Right cardiac atrium (tissue), 5 donors: ENCODE measurements at regions not wholly inside any gene's neighbourhood (a gene's known extent, or its start where the extent isn't known, plus 50 kb on each side); places are given as distances from the start of the nearest gene placed in this dataset.

Experiments
- ATAC-seq, 2 donors: fragments of 200-7000 bp; cut with Tn5 transposase; one replicate each; pipeline versions ENCODE4 v1.8.0 to v1.9.1; 2020; ENCODE audit warnings: moderate library complexity in 2 of 2, mild to moderate bottlenecking in 1 of 2
- DNase-seq, 3 donors: peaks; one replicate each; pipeline ENCODE4 v3.0.0-alpha.2; 2020
- H3K27ac ChIP-seq: one replicate; pipeline ENCODE4 v1.5.1; 2013; ENCODE audit warnings: mild to moderate bottlenecking, low read length, control low read depth, moderate library complexity
- H3K27me3 ChIP-seq: one replicate; pipeline ENCODE4 v1.6.1; 2013; ENCODE audit not compliant: control insufficient read depth, insufficient read depth
- H3K4me1 ChIP-seq: one replicate; pipeline ENCODE4 v1.6.1; 2013; ENCODE audit warnings: low read length; ENCODE audit not compliant: control insufficient read depth, insufficient read depth
- H3K4me3 ChIP-seq: one replicate; pipeline ENCODE4 v1.5.1; 2013; ENCODE audit warnings: low read length, control low read depth
- H3K9me3 ChIP-seq: one replicate; pipeline ENCODE4 v1.6.1; 2013; ENCODE audit warnings: low read length; ENCODE audit not compliant: control insufficient read depth
- WGBS: extraction: QIAGEN DNeasy Blood & Tissue Kit; methylation state at CpG from one replicate; pipeline ENCODE4 v1.1.7; 2013; 5-methylcytosine and 5-hydroxymethylcytosine counted together
- intact Hi-C, 4 donors: fragments of 100-400 bp; cut with DNase I; formaldehyde crosslinking; loops; one replicate each; pipeline versions ENCODE4 v1.11.0 to v1.14.0; 2022 to 2023
- donor health status: healthy with polysubstance abuse.
- donor health status: DM: no; HTN: yes; CAD: no.
- donor health status: DM: no; HTN: no; CAD: no.
- donor health status: DM: no; HTN: yes; CAD: no; lungs with severe emphysema.
- donor health status: DM: yes; HTN: yes; CAD: no.

DNA sequence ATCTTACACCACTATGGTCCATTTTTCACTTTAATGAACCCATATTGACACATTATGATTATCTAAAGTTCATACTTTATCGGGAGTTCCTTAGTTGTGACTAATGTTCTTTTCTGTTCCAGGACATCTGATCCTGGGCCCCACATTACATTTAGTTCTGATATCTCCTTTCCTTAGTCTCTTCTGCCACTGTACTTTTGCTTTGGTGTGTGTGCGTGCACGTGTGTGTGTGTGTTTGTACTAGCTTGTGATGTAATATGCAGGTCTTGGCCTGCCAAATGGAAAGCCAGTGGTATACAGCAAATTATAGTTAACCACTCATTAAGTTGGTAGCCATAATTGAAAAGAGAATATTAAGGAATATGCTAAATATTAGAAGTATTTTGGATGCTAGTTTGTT lies 88.0 kb downstream of the CDC42EP3 start:
- Histone ChIP-seq H3K27ac (no peak overlapping the region), H3K4me1 (peaks cover 5% of the 10 kb centered on the region), H3K9me3 (no peaks in the 10 kb centered on the region), H3K4me3 (no peak overlapping the region), H3K27me3 (no peaks in the 10 kb centered on the region)
- WGBS, result 73% methylated on average over 3 of the region's 3 CpGs
- intact Hi-C loops, result no loop called here
- ATAC-seq (no peak), DNase-seq (peak in 1 of 3 donors; percentile 11)

- intact Hi-C loops, result no loop called here
These were observed 87.6 kb downstream of the CDC42EP3 start for GRCh38 chr2:37583867-37584266.

DNA sequence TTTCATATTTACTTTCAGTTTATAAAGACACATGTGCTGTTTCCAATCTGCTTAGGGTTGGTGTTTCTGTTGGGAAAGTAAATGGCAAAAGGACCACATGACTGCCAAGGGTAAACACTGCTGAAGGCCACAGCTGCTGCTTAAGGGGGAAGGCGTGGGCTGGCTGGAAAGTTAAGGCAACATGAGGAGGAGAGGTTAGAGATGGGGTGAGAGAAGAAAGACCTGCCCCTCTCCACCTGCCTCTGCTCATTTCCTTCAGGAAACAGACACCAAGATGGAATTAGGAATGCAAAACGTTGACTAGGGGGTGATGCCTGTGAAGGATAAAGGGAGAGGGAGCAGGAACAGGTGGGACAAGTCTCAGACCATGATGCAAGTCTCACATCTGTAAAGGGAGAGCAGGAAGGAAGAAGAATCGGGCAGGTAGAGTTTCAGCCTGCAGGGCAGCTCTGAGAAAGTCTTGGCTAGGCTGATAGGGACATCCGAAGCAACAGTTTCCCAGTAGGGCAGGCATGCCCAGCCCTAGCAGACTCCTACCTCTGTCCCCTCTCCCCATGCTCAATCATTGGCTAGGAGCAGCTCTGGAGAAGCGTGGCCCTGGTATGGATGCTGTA lies 86.0 kb downstream of the CDC42EP3 start:
- DNase-seq (no peak), ATAC-seq (peak in 1 of 2 donors; percentile 55)
- H3K9me3 ChIP-seq, result no peaks in the 10 kb centered on the region
- 74% methylated on average over 5 of the region's 5 CpGs for WGBS
- intact Hi-C loops, result no loop called here
- no peak overlapping the region for H3K4me3 ChIP-seq
- no peak overlapping the region for H3K27ac ChIP-seq
- H3K27me3 ChIP-seq, result no peaks in the 10 kb centered on the region
- H3K4me1 ChIP-seq, result peaks cover 9% of the 10 kb centered on the region

More at GRCh38 chr2:37583867-37584266, 87.6 kb downstream of the CDC42EP3 start:
- H3K27me3 ChIP-seq, result no peaks in the 10 kb centered on the region
- no peaks in the 10 kb centered on the region for H3K9me3 ChIP-seq
- DNase-seq, result no peak
- no peak for ATAC-seq
- H3K27ac ChIP-seq, result no peak overlapping the region
- H3K4me3 ChIP-seq, result no peak overlapping the region
- 59% methylated on average over 2 of the region's 2 CpGs for WGBS
- peaks cover 5% of the 10 kb centered on the region for H3K4me1 ChIP-seq

DNA sequence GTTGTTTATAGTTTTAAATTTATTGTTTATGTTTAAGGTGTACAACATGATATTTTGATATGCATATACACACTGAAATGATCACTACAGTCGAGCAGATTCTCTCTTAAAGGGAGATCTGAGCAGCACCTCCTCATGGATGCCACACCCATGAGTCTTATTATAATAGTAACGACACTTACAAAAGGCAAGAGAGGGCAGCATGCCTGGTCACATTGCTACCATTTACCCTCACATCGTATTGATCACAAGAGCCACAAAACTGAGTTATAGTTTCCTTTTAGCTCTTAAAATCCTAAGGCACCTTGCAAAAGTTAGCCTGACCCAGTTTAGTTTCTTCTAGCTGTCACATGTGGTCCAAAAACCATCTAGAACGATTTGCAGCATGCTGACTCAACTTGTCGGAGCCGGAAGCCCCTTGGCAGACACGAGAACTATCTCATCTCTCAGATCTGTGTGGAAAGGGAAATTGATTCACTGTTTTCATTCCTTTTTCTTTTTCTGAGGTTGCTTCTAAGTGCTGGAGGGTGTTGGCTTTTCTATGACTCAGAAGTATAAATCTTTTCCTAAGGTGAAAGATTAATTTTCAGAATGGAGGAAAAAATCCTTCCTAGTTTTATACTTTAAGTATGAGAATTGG lies 85.3 kb downstream of the CDC42EP3 start:
- Histone ChIP-seq H3K27ac (no peak overlapping the region), H3K27me3 (no peaks in the 10 kb centered on the region), H3K4me3 (no peak overlapping the region), H3K4me1 (peaks cover 9% of the 10 kb centered on the region), H3K9me3 (no peaks in the 10 kb centered on the region)
- intact Hi-C loops, result no loop called here
- ATAC-seq (peak in 1 of 2 donors; percentile 79), DNase-seq (peak; percentile 31 to 59 (median 57))
- 42% methylated on average over 7 of the region's 7 CpGs for WGBS

DNA sequence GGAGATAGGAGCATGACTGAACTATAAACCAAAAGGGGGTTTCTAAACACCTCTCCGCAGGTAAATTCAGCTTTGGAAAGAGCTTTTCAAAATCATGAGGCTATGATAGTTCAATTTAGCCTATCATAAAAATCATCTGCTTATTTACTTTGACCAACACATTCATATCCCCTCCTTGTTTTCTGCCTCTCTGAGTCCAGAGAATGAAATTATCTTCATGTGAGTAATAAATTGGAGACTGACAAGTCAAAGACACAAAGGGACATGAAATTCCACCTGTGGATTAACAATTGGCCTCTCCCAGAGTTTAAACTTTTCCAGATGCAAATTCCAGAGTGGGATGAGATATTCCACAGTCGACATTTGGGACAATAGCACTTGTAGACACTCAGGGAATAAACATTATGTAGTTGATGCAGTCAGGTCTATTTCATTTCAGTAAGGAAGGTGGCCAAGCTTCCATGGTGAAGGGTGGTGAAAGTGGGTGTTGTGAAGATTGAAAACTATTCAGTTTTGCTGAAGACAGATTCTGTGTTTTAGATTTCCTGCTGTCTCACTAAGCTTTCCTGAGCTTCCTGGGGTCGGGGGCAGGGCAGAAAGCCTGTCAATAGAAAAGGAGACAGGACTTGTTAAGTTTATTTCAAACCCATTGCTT lies 84.7 kb downstream of the CDC42EP3 start:
- intact Hi-C loops, result no loop called here

DNA sequence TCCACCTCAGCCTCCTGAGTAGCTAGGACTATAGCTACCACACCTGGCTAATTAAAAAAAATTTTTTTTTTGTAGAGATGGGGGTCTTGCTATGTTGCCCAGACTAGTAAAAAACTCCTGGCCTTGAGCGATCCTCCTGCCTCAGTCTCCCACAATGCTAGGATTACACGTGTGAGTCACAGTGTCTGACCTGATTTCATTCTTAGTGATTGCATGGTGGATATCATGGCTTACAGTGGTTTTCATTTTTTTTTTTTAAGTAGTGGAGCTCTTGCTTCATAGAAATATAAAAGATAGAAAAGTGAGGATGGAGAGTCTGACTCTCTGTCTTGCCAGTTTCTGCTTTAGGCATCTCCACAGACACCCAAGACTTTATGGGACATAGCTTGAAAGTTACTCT lies 83.6 kb downstream of the CDC42EP3 start:
- WGBS, result 98% methylated on average over 2 of the region's 2 CpGs
- no peak overlapping the region for H3K4me3 ChIP-seq
- intact Hi-C loops, result no loop called here
- H3K9me3 ChIP-seq, result no peaks in the 10 kb centered on the region
- H3K27me3 ChIP-seq, result no peaks in the 10 kb centered on the region
- no peak for ATAC-seq
- no peak for DNase-seq
- no peak overlapping the region for H3K27ac ChIP-seq
- peaks cover 9% of the 10 kb centered on the region for H3K4me1 ChIP-seq

More for the DNA sequence above, 84.7 kb downstream of the CDC42EP3 start:
- 65% methylated on average over 3 of the region's 3 CpGs for WGBS
- H3K27me3 ChIP-seq, result no peaks in the 10 kb centered on the region
- no peak overlapping the region for H3K27ac ChIP-seq
- H3K9me3 ChIP-seq, result no peaks in the 10 kb centered on the region
- peaks cover 9% of the 10 kb centered on the region for H3K4me1 ChIP-seq
- ATAC-seq (no peak), DNase-seq (no peak)
- no peak overlapping the region for H3K4me3 ChIP-seq

DNA sequence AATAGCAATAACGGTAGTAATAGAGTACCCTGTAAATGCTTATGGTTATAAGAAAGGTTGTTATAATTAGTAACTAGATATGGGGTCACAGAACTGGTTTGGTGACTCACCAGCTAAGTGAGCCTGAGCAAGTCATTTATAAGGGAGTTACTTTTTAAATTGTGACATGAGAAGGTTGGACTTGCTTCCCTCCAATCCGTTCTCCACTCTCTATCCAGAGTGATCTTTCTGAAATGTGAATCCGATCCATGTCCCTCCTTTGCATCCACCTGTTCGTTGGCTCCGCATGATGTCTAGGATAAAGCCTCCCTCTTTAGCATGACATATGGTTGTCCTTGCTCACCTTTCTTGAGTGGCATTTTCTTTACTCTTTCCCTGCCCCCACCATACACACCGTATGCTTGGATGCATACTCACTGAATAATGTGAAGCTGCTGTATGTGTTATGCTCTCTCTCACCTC lies 83.1 kb downstream of the CDC42EP3 start:
- Histone ChIP-seq H3K27ac (no peak overlapping the region), H3K9me3 (no peaks in the 10 kb centered on the region), H3K4me3 (no peak overlapping the region), H3K4me1 (peaks cover 9% of the 10 kb centered on the region), H3K27me3 (no peaks in the 10 kb centered on the region)
- 92% methylated on average over 6 of the region's 6 CpGs for WGBS
- ATAC-seq (no peak), DNase-seq (no peak)
- intact Hi-C loops, result no loop called here

GRCh38 chr2:37589298-37589697 lies 82.1 kb downstream of the CDC42EP3 start:
- no peaks in the 10 kb centered on the region for H3K27me3 ChIP-seq
- no peak for DNase-seq
- no peak for ATAC-seq
- H3K27ac ChIP-seq, result no peak overlapping the region
- WGBS, result 96% methylated on average over 3 of the region's 3 CpGs
- H3K4me3 ChIP-seq, result no peak overlapping the region
- peaks cover 9% of the 10 kb centered on the region for H3K4me1 ChIP-seq
- intact Hi-C loops, result no loop called here
- H3K9me3 ChIP-seq, result no peaks in the 10 kb centered on the region

- ATAC-seq, result peak in 1 of 2 donors; percentile 64
These were observed 81.3 kb downstream of the CDC42EP3 start for GRCh38 chr2:37590119-37590571.

More at GRCh38 chr2:37590119-37590571, 81.3 kb downstream of the CDC42EP3 start:
- Histone ChIP-seq H3K27ac (peak overlapping the region; percentile 58), H3K9me3 (no peaks in the 10 kb centered on the region), H3K27me3 (no peaks in the 10 kb centered on the region), H3K4me1 (peaks cover 9% of the 10 kb centered on the region), H3K4me3 (no peak overlapping the region)
- intact Hi-C loops, result no loop called here
- DNase-seq, result no peak
- 64% methylated on average over 3 of the region's 3 CpGs for WGBS
